NOMO-1 (cell line): ENCODE measurements at regions not wholly inside any gene's neighbourhood (a gene's known extent, or its start where the extent isn't known, plus 50 kb on each side); places are given as distances from the start of the nearest gene placed in this dataset.

Source experiments
- DNase-seq, 2 experiments: peaks; one replicate each; lab custom pipeline; 2025; ENCODE audit not compliant: unreplicated experiment in 2 of 2; lab: John Stamatoyannopoulos, UW

GRCh38 chr5:67401172-67401571 lies 204.6 kb upstream of the CD180 start:
- no peak for DNase-seq

GRCh38 chr5:67400752-67401151 lies 204.2 kb upstream of the CD180 start:
- no peak for DNase-seq

GRCh38 chr5:67395790-67396418 lies 199.3 kb upstream of the CD180 start:
- DNase-seq: peak in 1 of 2 experiments; percentile 1

- no peak for DNase-seq
Measured at GRCh38 chr5:67393211-67393610, 196.6 kb upstream of the CD180 start.

GRCh38 chr5:67390935-67391334 lies 194.3 kb upstream of the CD180 start:
- DNase-seq: no peak

- no peak for DNase-seq
Measured at GRCh38 chr5:67383451-67383850, 186.9 kb upstream of the CD180 start.

- DNase-seq: no peak
Measured at GRCh38 chr5:67381236-67381880, 184.8 kb upstream of the CD180 start.

GRCh38 chr5:67380431-67380830 lies 183.8 kb upstream of the CD180 start:
- no peak for DNase-seq

GRCh38 chr5:67379753-67380152 lies 183.2 kb upstream of the CD180 start:
- no peak for DNase-seq

- no peak for DNase-seq
Measured at GRCh38 chr5:67378256-67378655, 181.7 kb upstream of the CD180 start.

- DNase-seq: no peak
Measured at GRCh38 chr5:67377631-67378030, 181.0 kb upstream of the CD180 start.

GRCh38 chr5:67375606-67376005 lies 179.0 kb upstream of the CD180 start:
- DNase-seq: no peak

- DNase-seq: no peak
Measured at GRCh38 chr5:67374378-67374777, 177.8 kb upstream of the CD180 start.

GRCh38 chr5:67373518-67373917 lies 176.9 kb upstream of the CD180 start:
- DNase-seq: no peak

GRCh38 chr5:67372887-67373286 lies 176.3 kb upstream of the CD180 start:
- DNase-seq: no peak

GRCh38 chr5:67371924-67372323 lies 175.3 kb upstream of the CD180 start:
- DNase-seq: no peak

GRCh38 chr5:67366691-67367395 lies 170.2 kb upstream of the CD180 start:
- DNase-seq: no peak

GRCh38 chr5:67366276-67366675 lies 169.7 kb upstream of the CD180 start:
- DNase-seq: no peak

- no peak for DNase-seq
Measured at GRCh38 chr5:67364381-67364970, 167.9 kb upstream of the CD180 start.

GRCh38 chr5:67363963-67364362 lies 167.4 kb upstream of the CD180 start:
- no peak for DNase-seq

- DNase-seq: no peak
Measured at GRCh38 chr5:67363180-67363709, 166.6 kb upstream of the CD180 start.
